ENCODE measurements at regions not wholly inside any gene's neighbourhood (a gene's known extent, or its start where the extent isn't known, plus 50 kb on each side); places are given as distances from the start of the nearest gene placed in this dataset.

GRCh38 chr13:37482331-37482730, 116.2 kb downstream of the POSTN start:
- H3K4me1 ChIP-seq (ENCODE audit: control insufficient read depth in 1 of 2, low read depth in 2 of 2), result peaks cover 0 to 35% of the 10 kb centered on the region in 2 donors
- no peaks in the 10 kb centered on the region for H3K9me3 ChIP-seq
- H3K36me3 ChIP-seq, result no peaks in the 10 kb centered on the region
- H3K27me3 ChIP-seq (replicated peaks; ENCODE audit: insufficient read depth), result no peaks in the 10 kb centered on the region
- no peak overlapping the region for H3K27ac ChIP-seq
- TF ChIP-seq CTCF (IDR thresholded peaks at IDR 0.05), result no peak
- ATAC-seq (ENCODE audit: insufficient number of reproducible peaks, low FRiP score, low read depth) (no peak), DNase-seq (ENCODE audit: low spot score) (no peak)
- no peak overlapping the region for H3K4me3 ChIP-seq

GRCh38 chr13:37481885-37482227, 116.7 kb downstream of the POSTN start:
- no peak for TF ChIP-seq CTCF (IDR thresholded peaks at IDR 0.05)
- ATAC-seq (ENCODE audit: insufficient number of reproducible peaks, low FRiP score, low read depth) (no peak), DNase-seq (ENCODE audit: low spot score) (no peak)
- Histone ChIP-seq H3K27me3 (replicated peaks; ENCODE audit: insufficient read depth) (no peaks in the 10 kb centered on the region), H3K27ac (no peak overlapping the region), H3K4me1 (ENCODE audit: control insufficient read depth in 1 of 2, low read depth in 2 of 2) (peaks cover 0 to 35% of the 10 kb centered on the region in 2 donors), H3K4me3 (no peak overlapping the region), H3K36me3 (no peaks in the 10 kb centered on the region), H3K9me3 (no peaks in the 10 kb centered on the region)

DNA sequence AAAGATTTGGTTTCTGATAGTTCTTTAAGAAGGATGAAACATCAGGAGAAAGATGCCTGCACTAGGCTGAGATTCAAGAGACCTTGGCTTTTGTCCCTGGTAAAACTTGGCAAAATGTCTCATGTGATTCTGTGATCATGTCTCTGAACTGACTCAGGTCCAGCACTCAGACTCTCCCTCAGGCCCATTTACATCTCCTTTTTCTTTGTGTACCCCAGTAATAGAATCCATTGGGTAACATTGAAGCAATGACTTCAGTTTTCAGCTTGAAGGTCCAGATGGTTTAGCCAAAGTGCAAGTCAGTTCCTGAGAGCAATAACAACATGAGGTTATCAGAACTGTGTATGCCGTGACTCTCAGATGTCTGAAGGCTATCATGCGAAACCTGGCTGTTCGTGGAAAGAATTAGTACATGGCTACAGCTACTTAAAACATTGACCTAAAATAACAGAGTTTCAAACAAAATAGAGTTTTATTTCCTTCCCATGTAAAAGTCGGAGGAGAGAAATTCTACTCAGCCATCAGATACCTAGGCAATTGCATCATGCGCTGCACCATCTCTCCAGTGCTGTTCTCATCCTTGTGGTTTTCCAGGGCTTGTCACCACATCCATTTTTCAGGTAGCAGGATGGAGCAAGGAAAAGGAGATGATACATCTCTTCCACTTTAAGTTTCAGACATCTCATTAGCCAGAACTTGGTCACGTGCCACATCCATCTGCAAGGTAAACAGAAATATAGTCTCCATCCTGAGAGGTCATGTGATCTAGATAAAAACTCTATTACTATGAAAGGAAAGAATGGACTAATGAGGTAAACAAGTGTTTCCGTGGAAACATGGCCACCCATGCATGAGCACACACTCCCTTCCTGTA, 117.3 kb downstream of the POSTN start:
- peaks cover 0 to 30% of the 10 kb centered on the region in 2 donors for H3K4me1 ChIP-seq (ENCODE audit: control insufficient read depth in 1 of 2, low read depth in 2 of 2)
- H3K27ac ChIP-seq, result no peak overlapping the region
- H3K4me3 ChIP-seq, result no peak overlapping the region
- ATAC-seq (ENCODE audit: insufficient number of reproducible peaks, low FRiP score, low read depth) (no peak), DNase-seq (ENCODE audit: low spot score) (no peak)
- H3K27me3 ChIP-seq (replicated peaks; ENCODE audit: insufficient read depth), result no peaks in the 10 kb centered on the region
- TF ChIP-seq CTCF (IDR thresholded peaks at IDR 0.05), result no peak
- H3K36me3 ChIP-seq, result no peaks in the 10 kb centered on the region
- no peaks in the 10 kb centered on the region for H3K9me3 ChIP-seq

DNA sequence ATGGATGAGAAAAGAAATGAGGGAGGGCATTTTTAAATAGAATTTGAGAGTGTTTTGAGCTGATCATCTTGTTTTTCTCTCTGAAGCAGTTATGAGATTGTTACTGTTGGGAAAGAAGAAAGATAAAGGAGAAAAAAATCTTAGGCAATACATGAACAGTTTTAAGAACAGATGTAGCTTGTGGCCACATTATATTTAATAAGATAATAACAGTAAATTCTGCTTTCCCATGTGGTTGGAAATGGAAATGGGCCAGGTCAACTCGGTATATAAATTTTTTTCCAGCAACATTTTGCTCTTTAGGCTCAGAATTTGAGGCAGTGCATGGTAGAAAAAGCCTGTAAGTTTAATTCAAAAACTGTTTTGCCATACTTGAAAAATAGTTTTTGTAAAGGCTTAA, 118.7 kb downstream of the POSTN start:
- H3K4me1 ChIP-seq (ENCODE audit: control insufficient read depth in 1 of 2, low read depth in 2 of 2), result peaks cover 0 to 16% of the 10 kb centered on the region in 2 donors
- H3K27ac ChIP-seq, result no peak overlapping the region
- no peak overlapping the region for H3K4me3 ChIP-seq
- DNase-seq (ENCODE audit: low spot score) (no peak), ATAC-seq (ENCODE audit: insufficient number of reproducible peaks, low FRiP score, low read depth) (no peak)
- no peak for TF ChIP-seq CTCF (IDR thresholded peaks at IDR 0.05)
- H3K27me3 ChIP-seq (replicated peaks; ENCODE audit: insufficient read depth), result no peaks in the 10 kb centered on the region
- no peaks in the 10 kb centered on the region for H3K36me3 ChIP-seq
- H3K9me3 ChIP-seq, result no peaks in the 10 kb centered on the region

DNA sequence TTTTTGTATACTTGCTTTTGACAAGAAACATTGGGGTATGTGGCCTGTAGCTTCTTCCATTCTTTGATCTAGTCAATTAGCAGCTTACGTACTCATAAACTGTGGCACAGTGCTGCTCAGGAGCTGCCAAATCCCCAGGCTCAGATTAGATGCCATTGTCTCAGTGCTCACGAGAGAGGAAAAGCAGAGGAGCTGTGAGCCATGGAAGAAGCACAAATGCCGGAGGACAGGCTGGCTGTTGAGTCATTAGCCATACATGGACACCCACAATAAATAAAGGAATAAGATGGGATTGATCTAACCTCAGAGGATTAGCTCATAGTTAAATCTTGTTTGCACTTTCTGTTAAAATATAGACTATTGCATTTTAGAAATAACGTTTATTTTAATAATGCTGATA, 121.7 kb downstream of the POSTN start:
- peaks cover 0 to 6% of the 10 kb centered on the region in 2 donors for H3K4me1 ChIP-seq (ENCODE audit: control insufficient read depth in 1 of 2, low read depth in 2 of 2)
- no peak overlapping the region for H3K4me3 ChIP-seq
- H3K27me3 ChIP-seq (replicated peaks; ENCODE audit: insufficient read depth), result no peaks in the 10 kb centered on the region
- no peaks in the 10 kb centered on the region for H3K36me3 ChIP-seq
- ATAC-seq (ENCODE audit: insufficient number of reproducible peaks, low FRiP score, low read depth) (no peak), DNase-seq (ENCODE audit: low spot score) (no peak)
- TF ChIP-seq CTCF (IDR thresholded peaks at IDR 0.05), result no peak
- H3K27ac ChIP-seq, result no peak overlapping the region
- H3K9me3 ChIP-seq, result no peaks in the 10 kb centered on the region

Data from thoracic aorta (tissue), 2 donors.